ENCODE measurements at regions not wholly inside any gene's neighbourhood (a gene's known extent, or its start where the extent isn't known, plus 50 kb on each side); places are given as distances from the start of the nearest gene placed in this dataset.

DNA sequence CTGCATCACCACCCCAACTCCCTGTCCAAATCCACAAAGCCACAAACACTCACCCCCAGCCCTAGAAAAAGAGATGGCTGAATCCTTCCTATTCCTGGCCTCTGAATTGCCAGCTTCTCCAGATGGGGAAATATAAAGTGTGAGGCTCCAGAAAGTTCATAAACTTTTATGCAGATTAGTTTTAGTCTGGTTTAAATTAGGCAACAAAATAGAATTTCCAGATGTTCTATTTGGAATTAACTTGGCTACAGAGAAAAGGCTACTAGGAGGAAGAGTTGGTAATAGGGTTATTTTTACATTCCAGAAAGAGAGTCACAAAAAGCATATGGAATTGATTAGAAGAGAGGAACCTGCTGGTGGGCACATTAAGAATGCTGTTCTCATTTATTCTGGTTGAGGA lies 56.0 kb downstream of the EN1 start:
- Mint-ChIP-seq H3K4me3 (no peak overlapping the region), H3K4me1 (ENCODE audit: low read depth) (no peaks in the 10 kb centered on the region), H3K36me3 (ENCODE audit: low read depth) (no peaks in the 10 kb centered on the region), H3K9me3 (no peaks in the 10 kb centered on the region), H3K27me3 (peaks cover 10% of the 10 kb centered on the region), H3K27ac (no peak overlapping the region)
- intact Hi-C loops (cut with micrococcal nuclease) = no loop called here

DNA sequence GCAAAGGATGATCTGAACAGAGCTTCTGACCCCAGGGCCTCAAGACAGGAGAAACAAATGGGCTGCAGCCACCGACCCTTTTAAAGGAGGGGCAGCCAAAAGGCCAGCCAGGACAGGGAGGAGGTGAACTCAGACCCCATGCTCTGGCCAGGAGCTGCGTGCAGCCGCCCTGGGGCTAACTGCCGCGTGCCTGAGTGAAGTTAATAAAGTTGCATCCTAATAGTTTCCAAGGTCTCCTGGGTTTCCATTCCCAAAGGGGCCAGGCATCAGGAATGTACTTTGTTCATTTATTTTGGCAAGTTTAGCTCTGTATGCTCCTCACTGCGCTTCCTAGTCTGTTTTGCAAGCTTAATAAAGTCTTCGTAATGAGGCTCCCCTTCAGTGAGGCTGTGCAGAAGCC lies 60.7 kb downstream of the EN1 start:
- Mint-ChIP-seq H3K36me3 (ENCODE audit: low read depth) (no peaks in the 10 kb centered on the region), H3K27me3 (peaks cover 10% of the 10 kb centered on the region), H3K9me3 (no peaks in the 10 kb centered on the region), H3K4me1 (ENCODE audit: low read depth) (no peaks in the 10 kb centered on the region), H3K4me3 (no peak overlapping the region), H3K27ac (no peak overlapping the region)
- intact Hi-C loops (cut with micrococcal nuclease) = no loop called here

DNA sequence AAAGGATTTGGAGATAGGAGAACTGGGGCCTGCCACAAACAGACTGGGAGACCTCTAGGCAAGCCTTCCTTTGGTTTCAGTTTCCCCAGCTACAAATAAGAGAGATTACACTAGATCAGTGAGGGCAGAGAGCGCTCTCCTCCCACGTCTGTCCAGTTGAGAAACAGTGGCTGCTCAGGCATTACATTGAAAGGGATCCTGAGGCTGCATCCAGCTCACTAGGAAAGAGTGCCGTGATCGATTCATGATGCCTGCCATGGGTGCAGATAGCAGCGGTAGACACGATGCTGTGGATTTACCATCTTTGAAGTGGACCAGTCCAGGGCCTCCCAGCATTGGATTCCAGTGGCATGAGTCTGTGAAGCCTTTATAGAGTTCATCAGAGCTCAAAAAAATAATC lies 62.6 kb downstream of the EN1 start:
- peaks cover 7% of the 10 kb centered on the region for H3K27me3 Mint-ChIP-seq
- no peak overlapping the region for H3K27ac Mint-ChIP-seq
- H3K36me3 Mint-ChIP-seq (ENCODE audit: low read depth) = no peaks in the 10 kb centered on the region
- intact Hi-C loops (cut with micrococcal nuclease) = no loop called here
- H3K9me3 Mint-ChIP-seq = no peaks in the 10 kb centered on the region
- H3K4me1 Mint-ChIP-seq (ENCODE audit: low read depth) = no peaks in the 10 kb centered on the region
- no peak overlapping the region for H3K4me3 Mint-ChIP-seq

DNA sequence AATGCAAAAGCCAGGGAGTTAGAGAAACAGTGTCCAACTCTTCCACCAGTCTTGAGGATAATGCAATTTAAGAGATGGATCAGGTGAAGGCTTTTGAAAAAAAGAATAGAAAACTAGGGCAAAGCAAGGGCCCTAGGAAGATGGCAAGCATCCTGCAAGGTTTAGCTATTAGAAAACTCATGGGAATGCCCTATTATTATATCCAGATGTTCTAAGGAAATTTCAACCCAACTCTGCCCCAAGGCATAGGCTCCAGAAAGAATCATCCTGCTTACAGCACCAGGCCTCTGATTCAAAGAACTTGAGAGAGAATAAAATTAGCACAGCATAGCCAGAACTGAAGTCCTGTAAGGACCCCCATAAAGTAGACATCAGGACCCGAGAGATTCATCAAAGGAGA lies 68.1 kb downstream of the EN1 start:
- Mint-ChIP-seq H3K27me3 (peaks cover 22% of the 10 kb centered on the region), H3K4me1 (ENCODE audit: low read depth) (no peaks in the 10 kb centered on the region)
- intact Hi-C loops (cut with micrococcal nuclease) = no loop called here

DNA sequence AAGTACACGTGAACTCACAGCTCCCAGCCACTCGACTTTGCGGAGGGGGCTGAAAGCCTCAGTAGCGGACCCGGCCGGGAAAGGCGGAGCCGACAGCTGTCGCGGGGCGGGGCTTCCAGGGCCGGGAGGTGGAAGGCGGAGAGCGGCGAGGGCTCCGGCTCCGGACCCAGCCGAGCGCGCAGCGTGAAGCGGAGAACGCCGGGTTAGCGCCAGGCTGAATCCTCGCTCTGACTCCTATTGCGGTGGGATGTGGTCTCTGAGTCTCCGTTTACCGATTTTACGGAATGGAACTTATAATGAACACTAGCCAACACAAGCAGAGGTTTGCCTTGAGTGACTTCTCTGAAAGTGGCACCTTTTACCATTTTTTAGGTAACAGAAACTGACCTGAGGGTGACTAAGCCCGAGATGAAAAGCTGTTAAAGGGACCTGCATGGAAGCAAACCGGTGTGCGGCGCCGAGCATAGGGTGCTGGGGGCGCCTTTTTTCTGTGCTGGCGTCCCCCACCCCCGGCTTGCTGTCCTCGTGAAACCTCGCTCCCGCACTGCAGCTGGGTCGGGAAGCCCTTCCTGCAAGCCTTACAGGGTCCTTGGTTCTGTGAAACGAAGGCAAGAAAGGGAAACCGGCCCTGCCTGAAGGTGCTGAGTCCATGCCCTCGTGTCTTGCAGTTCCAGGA lies 72.9 kb downstream of the EN1 start:
- Mint-ChIP-seq H3K36me3 (ENCODE audit: low read depth) (no peaks in the 10 kb centered on the region), H3K4me1 (ENCODE audit: low read depth) (no peaks in the 10 kb centered on the region), H3K27me3 (peaks cover 47% of the 10 kb centered on the region), H3K4me3 (no peak overlapping the region), H3K27ac (no peak overlapping the region), H3K9me3 (no peaks in the 10 kb centered on the region)
- intact Hi-C loops (cut with micrococcal nuclease) = no loop called here

More for the DNA sequence above, 68.1 kb downstream of the EN1 start:
- Mint-ChIP-seq H3K4me3 (no peak overlapping the region), H3K9me3 (no peaks in the 10 kb centered on the region), H3K27ac (no peak overlapping the region), H3K36me3 (ENCODE audit: low read depth) (no peaks in the 10 kb centered on the region)

DNA sequence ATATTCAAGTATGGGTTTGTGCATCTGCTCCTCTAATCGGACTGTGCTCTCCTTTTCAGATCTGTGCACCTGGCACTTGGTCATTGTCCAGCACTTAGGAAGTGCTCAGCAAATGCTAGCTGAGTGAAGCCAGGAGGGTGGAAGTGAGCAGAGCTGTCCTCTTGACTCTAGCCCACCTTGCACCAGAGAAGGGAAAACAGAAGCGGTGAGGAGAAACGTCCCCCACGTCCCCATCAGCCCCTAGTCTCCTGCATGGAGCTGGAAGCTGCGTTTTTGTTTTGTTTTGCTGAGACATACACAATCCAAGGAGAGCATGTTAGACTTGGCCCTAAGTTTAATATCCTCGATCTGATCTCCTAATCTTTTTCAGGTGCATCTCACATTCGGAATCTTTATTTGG lies 73.6 kb downstream of the EN1 start:
- intact Hi-C loops (cut with micrococcal nuclease) = no loop called here
- Mint-ChIP-seq H3K4me3 (no peak overlapping the region), H3K9me3 (no peaks in the 10 kb centered on the region), H3K36me3 (ENCODE audit: low read depth) (no peaks in the 10 kb centered on the region), H3K27me3 (peaks cover 47% of the 10 kb centered on the region), H3K4me1 (ENCODE audit: low read depth) (no peaks in the 10 kb centered on the region), H3K27ac (no peak overlapping the region)

DNA sequence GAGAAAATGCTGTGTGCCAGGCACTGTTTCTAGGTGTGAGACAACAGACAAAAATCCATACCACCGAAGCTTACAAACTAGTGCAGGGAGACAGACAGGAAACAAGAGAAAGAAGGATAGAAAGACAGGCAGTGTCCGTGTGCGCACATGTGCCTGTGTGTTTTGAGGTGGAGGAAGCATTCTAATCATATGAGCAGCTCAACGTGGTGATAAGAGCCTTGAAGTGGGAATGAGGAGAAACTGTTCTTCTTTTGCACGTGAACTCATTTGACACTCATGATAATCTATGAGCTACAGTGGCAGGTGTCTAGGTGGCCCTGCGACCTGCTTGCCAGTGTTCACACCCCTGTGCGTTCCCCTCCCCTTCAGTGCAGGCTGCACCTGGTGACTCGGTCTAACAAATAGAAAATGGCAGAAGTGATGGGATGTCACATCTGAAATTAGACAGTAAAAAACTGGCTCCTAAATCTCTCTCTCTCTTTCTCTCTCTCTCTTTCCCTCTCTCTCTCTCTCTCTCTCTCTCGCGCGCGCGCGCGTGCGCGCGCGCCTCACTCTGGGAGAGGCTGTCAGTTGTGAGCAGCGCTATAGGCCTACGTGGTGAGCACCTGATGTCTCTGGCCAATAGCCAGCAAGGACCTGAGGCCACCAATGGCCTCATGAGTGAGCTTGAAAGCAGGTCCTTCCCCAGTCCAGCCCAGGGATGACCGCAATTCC lies 74.8 kb downstream of the EN1 start:
- Mint-ChIP-seq H3K27me3 (peaks cover 47% of the 10 kb centered on the region), H3K9me3 (no peaks in the 10 kb centered on the region), H3K4me1 (ENCODE audit: low read depth) (no peaks in the 10 kb centered on the region), H3K27ac (no peak overlapping the region), H3K4me3 (no peak overlapping the region), H3K36me3 (ENCODE audit: low read depth) (no peaks in the 10 kb centered on the region)
- intact Hi-C loops (cut with micrococcal nuclease) = no loop called here

DNA sequence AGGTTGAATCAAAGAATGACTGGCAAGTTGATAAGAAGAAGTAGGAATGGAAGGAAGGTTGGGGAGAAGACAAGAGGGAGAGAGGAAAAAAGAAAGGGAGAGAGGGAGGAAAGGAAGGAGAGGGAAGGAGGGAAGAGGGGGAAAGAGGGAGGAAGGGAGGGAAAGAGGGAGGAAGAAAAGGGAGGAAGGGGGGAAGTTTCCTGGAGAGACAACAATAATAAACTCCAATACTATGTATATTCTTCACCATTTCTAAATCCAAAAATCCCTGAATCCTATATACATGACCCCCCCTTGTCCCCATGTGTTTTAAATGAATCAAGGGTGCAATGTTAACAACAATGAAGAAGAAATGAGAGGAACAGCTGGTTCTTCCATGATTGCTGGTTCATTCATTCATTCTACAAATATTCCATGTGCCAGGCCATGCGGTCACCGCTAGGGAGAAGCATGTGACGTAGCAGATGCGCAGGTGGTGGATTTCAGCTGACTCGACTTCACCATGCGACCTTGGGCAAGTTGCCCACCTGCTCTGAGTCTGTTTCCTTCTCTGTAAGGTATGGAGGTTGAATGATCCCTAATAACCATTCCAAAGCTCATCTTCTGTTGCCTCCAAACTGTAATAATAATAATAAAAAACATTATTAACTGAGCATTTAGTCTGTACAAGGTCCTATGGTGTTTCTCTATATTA lies 77.6 kb downstream of the EN1 start:
- Mint-ChIP-seq H3K9me3 (no peaks in the 10 kb centered on the region), H3K27ac (no peak overlapping the region), H3K4me1 (ENCODE audit: low read depth) (no peaks in the 10 kb centered on the region), H3K36me3 (ENCODE audit: low read depth) (no peaks in the 10 kb centered on the region), H3K4me3 (no peak overlapping the region), H3K27me3 (peaks cover 36% of the 10 kb centered on the region)
- intact Hi-C loops (cut with micrococcal nuclease) = no loop called here

DNA sequence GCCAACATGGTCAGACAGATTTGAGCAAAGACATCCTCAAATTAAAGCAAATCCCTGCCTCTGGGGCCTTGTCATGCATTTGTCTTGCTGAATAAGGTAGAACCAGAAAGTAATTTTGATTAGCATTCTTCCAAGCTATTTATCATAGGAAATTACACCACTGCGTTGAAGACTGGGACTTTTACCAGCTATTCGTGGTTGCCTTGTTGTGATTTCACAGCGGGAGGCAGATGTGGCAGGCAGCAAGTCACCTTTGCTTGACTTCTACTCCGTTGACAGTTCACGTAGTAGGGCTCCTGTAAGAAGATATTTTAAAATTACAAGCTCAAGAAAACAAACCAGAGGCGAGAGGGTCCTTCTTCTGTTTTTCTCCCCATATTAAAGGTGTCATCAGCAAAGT lies 80.6 kb downstream of the EN1 start:
- Mint-ChIP-seq H3K4me3 (no peak overlapping the region), H3K27me3 (peaks cover 32% of the 10 kb centered on the region), H3K4me1 (ENCODE audit: low read depth) (no peaks in the 10 kb centered on the region), H3K9me3 (no peaks in the 10 kb centered on the region), H3K36me3 (ENCODE audit: low read depth) (no peaks in the 10 kb centered on the region), H3K27ac (no peak overlapping the region)
- intact Hi-C loops (cut with micrococcal nuclease) = no loop called here

DNA sequence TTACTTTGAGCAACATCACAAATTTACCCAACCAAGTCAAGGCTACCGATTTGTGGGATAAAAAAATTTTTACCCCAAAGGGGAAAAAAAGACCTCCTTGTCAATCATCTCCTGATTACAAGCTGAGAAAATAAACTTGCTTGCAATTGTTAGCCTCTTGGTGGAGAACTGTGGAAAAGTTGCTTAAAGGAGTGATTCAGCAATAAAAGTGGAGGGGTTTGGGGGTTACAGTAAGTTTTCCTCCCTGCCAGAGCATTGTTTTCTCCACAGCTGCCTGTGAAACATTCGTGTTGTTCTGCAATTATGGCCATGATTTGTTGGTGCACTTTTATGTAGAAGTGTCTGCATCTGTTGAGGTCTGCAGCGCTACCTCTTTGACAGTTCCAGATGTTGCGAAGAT lies 82.6 kb downstream of the EN1 start:
- no peak overlapping the region for H3K27ac Mint-ChIP-seq
- H3K36me3 Mint-ChIP-seq (ENCODE audit: low read depth) = no peaks in the 10 kb centered on the region
- H3K9me3 Mint-ChIP-seq = no peaks in the 10 kb centered on the region
- intact Hi-C loops (cut with micrococcal nuclease) = no loop called here
- no peak overlapping the region for H3K4me3 Mint-ChIP-seq
- H3K4me1 Mint-ChIP-seq (ENCODE audit: low read depth) = no peaks in the 10 kb centered on the region
- peaks cover 26% of the 10 kb centered on the region for H3K27me3 Mint-ChIP-seq

DNA sequence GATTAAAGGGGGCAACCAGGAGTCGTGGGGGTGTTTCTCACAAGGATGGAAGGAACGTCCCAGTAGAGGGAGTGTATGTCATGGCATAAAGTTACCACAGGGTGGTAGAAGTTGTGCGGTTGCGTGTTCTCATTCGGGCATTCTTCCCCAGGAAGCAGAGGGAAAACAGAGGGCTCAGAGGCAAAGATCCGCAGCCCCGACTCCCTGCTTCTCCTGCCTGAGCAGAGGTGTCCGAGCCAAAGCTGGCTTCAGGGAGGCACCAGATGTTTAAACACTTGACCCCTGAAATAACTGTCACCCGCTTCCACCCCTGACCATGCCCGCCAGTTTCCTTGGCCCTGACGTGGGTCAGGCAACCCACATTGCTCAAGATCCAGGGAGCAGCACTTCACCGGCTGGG lies 83.7 kb downstream of the EN1 start:
- intact Hi-C loops (cut with micrococcal nuclease) = no loop called here
- no peaks in the 10 kb centered on the region for H3K9me3 Mint-ChIP-seq
- H3K4me1 Mint-ChIP-seq (ENCODE audit: low read depth) = no peaks in the 10 kb centered on the region
- no peaks in the 10 kb centered on the region for H3K36me3 Mint-ChIP-seq (ENCODE audit: low read depth)
- no peak overlapping the region for H3K4me3 Mint-ChIP-seq
- no peak overlapping the region for H3K27ac Mint-ChIP-seq
- H3K27me3 Mint-ChIP-seq = peaks cover 30% of the 10 kb centered on the region

DNA sequence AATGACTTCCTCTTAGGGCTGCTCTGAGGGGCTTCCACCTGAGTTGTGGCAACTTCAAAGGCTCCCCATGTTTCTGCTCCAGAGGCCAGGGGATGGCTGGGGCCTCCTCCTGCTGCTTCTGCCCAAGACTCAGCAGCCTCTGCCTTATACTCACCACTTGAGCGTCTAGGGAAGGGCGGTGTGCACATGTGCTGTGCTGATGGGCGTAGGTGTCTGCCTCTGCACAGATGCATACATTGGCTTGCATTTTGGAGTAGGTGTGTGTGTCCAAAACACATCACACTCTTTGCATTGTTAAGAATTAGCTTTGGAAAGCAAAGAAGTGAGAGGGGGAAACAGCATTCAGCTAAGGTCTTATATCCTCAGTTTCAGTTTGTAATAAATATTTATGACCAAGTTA lies 85.2 kb downstream of the EN1 start:
- Mint-ChIP-seq H3K36me3 (ENCODE audit: low read depth) (no peaks in the 10 kb centered on the region), H3K9me3 (no peaks in the 10 kb centered on the region), H3K4me3 (no peak overlapping the region), H3K4me1 (ENCODE audit: low read depth) (no peaks in the 10 kb centered on the region), H3K27me3 (peaks cover 28% of the 10 kb centered on the region), H3K27ac (no peak overlapping the region)
- intact Hi-C loops (cut with micrococcal nuclease) = no loop called here

DNA sequence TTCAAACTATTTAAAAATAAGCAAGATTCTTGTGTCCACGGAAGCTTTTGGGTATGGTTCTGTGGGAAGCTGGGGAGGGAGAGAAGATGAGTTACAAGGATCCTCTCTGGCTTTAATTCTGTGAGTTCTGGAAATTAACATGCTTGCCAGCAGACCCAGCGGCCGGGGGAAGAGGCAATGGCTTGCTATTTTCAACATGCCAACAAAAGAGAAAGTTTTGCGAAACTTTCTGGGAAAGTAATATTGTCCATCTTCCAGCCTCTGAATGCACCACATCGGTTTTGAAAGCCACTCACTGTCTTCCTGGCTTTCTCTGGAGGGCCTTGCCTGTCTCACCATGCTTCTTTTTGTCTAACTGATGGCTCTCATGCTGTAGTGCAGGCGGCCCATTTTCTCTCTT lies 85.7 kb downstream of the EN1 start:
- intact Hi-C loops (cut with micrococcal nuclease) = no loop called here
- Mint-ChIP-seq H3K4me1 (ENCODE audit: low read depth) (no peaks in the 10 kb centered on the region), H3K27me3 (peaks cover 28% of the 10 kb centered on the region)

DNA sequence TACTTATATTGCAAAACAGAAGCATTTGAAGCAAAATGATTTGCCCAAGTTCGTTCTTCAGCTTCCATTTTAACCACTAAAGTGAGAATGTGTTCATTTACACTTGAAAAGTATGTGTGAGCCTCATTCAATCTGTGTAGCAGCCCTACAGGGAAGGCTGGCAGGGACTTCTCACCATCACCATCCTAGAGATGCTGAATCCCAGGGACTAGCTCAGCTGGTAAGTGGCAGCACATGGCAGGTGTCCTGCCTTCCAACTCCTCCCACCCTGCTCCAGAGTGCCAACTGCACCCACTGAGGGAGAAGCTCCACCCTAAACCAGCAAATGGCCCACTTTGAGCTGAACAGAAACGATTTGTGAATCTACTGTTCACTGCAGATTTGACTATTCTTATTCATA lies 91.5 kb downstream of the EN1 start:
- intact Hi-C loops (cut with micrococcal nuclease) = no loop called here
- H3K9me3 Mint-ChIP-seq = no peaks in the 10 kb centered on the region
- H3K27ac Mint-ChIP-seq = no peak overlapping the region
- peaks cover 6% of the 10 kb centered on the region for H3K27me3 Mint-ChIP-seq
- no peaks in the 10 kb centered on the region for H3K36me3 Mint-ChIP-seq (ENCODE audit: low read depth)
- H3K4me3 Mint-ChIP-seq = no peak overlapping the region
- H3K4me1 Mint-ChIP-seq (ENCODE audit: low read depth) = no peaks in the 10 kb centered on the region

More for the DNA sequence above, 85.7 kb downstream of the EN1 start:
- H3K4me3 Mint-ChIP-seq = no peak overlapping the region
- no peaks in the 10 kb centered on the region for H3K36me3 Mint-ChIP-seq (ENCODE audit: low read depth)
- H3K27ac Mint-ChIP-seq = no peak overlapping the region
- no peaks in the 10 kb centered on the region for H3K9me3 Mint-ChIP-seq
